HCT116 (cell line): ENCODE measurements at regions not wholly inside any gene's neighbourhood (a gene's known extent, or its start where the extent isn't known, plus 50 kb on each side); places are given as distances from the start of the nearest gene placed in this dataset.
A peak's percentile ranks its signal among the peaks of the same experiment; 100 is the strongest.

Experiments used
- ATAC-seq: fragments of 200-7000 bp; cut with Tn5 transposase; 2 replicates; pipeline ENCODE4 v1.9.1; 2020; ENCODE audit warnings: mild to moderate bottlenecking, moderate library complexity
- BruUV-seq: library from RNA; stranded (reverse); fragments of 400-500 nt; replicated peaks from 2 replicates; lab custom pipeline; 2021; lab: Mats Ljungman, UMichigan
- CTCF ChIA-PET: fragments of 300-600 bp; sonication (Branson Sonifier 250); formaldehyde crosslinking; loops from one replicate; lab custom pipeline; 2021; ENCODE audit warnings: antibody characterized with exemption; lab: Charles Lee
- POLR2A ChIA-PET: fragments of 300-600, 350-600 bp; sonication (Branson Sonifier 250); formaldehyde crosslinking; loops from one replicate; lab custom pipeline; 2021; ENCODE audit warnings: antibody characterized with exemption; lab: Charles Lee
- RAD21 ChIA-PET, 2 experiments: fragments of 300-600 bp; sonication (Branson Sonifier 250); formaldehyde crosslinking; loops; one replicate each; lab custom pipeline; 2023; ENCODE audit warnings: low total read pairs in 2 of 2; ENCODE audit not compliant: uncharacterized antibody in 2 of 2, unreplicated experiment in 2 of 2, low non-redundant PET in 1 of 2; lab: Charles Lee
- DNase-seq: peaks from one replicate; pipeline ENCODE4 v3.0.0-alpha.2; 2010; ENCODE audit warnings: low read depth, low spot score
- H2AFZ ChIP-seq: fragments of 200-600 bp; shearing (Covaris generic), sonication (generic); 2 replicates; pipeline ENCODE4 v1.6.1; 2017; ENCODE audit warnings: low read depth, mixed run types, mixed read lengths, antibody characterized with exemption, low read length; ENCODE audit not compliant: poor library complexity, severe bottlenecking
- H3K27ac ChIP-seq: 2 replicates; pipeline ENCODE4 v1.5.1; 2012; ENCODE audit warnings: low read depth, low read length
- H3K27me3 ChIP-seq: fragments of 200-600 bp; sonication (generic); 2 replicates; pipeline ENCODE4 v1.6.1; 2016; ENCODE audit warnings: mixed run types, low read length, mixed read lengths; ENCODE audit not compliant: insufficient read depth
- H3K36me3 ChIP-seq, 2 experiments: fragments of 200-500 bp in 1 of 2; fragments of 200-600 bp in 1 of 2; sonication (Bioruptor generic) in 1 of 2; sonication (generic) in 1 of 2; 2 replicates each; pipeline versions ENCODE4 v1.5.1 to v1.6.1; 2014 to 2016; ENCODE audit warnings: low read length in 2 of 2, inconsistent platforms in 1 of 2, mixed read lengths in 1 of 2, mixed run types in 1 of 2; ENCODE audit not compliant: insufficient read depth in 2 of 2, control insufficient read depth in 1 of 2
- H3K4me1 ChIP-seq, 2 experiments: fragments of 200-600 bp in 1 of 2; sonication (generic) in 1 of 2; 2 replicates each; pipeline versions ENCODE4 v1.5.1 to v1.6.1; 2012 to 2017; ENCODE audit warnings: low read length in 2 of 2, inconsistent platforms in 1 of 2, mild to moderate bottlenecking in 1 of 2, mixed read lengths in 1 of 2, mixed run types in 1 of 2, moderate library complexity in 1 of 2; ENCODE audit not compliant: insufficient read depth in 2 of 2, control insufficient read depth in 1 of 2
- H3K4me2 ChIP-seq: fragments of 200-600 bp; sonication (generic); 2 replicates; pipeline ENCODE4 v1.6.1; 2017; ENCODE audit warnings: mixed run types, low read length, mixed read lengths
- H3K4me3 ChIP-seq, 2 experiments: fragments of 200-600 bp in 1 of 2; sonication (generic) in 1 of 2; replicated peaks in 1 of 2; 2 replicates each; pipeline ENCODE4 v1.5.1; 2011 to 2016; ENCODE audit warnings: low read length in 2 of 2, control low read depth in 1 of 2, low read depth in 1 of 2, mild to moderate bottlenecking in 1 of 2, mixed read lengths in 1 of 2, mixed run types in 1 of 2
- H3K79me2 ChIP-seq: fragments of 200-600 bp; sonication (generic); 2 replicates; pipeline ENCODE4 v1.6.1; 2017; ENCODE audit warnings: mild to moderate bottlenecking, mixed run types, low read length, moderate library complexity, mixed read lengths; ENCODE audit not compliant: insufficient read depth
- H3K9ac ChIP-seq: fragments of 200-600 bp; sonication (generic); 2 replicates; pipeline ENCODE4 v1.6.1; 2016; ENCODE audit warnings: low read length, mixed read lengths
- H3K9me2 ChIP-seq: fragments of 200-600 bp; sonication (generic), shearing (Covaris generic); 2 replicates; pipeline ENCODE4 v1.6.1; 2017; ENCODE audit warnings: mixed run types, mild to moderate bottlenecking, moderate library complexity; ENCODE audit not compliant: insufficient read depth
- H3K9me3 ChIP-seq, 2 experiments: fragments of 200-500 bp in 1 of 2; fragments of 200-600 bp in 1 of 2; sonication (Bioruptor generic) in 1 of 2; sonication (generic) in 1 of 2; 2 replicates each; pipeline ENCODE4 v1.6.1; 2014 to 2017; ENCODE audit warnings: low read length in 2 of 2, mixed read lengths in 2 of 2, inconsistent platforms in 1 of 2, low read depth in 1 of 2, mild to moderate bottlenecking in 1 of 2, mixed run types in 1 of 2, moderate library complexity in 1 of 2; ENCODE audit not compliant: control insufficient read depth in 1 of 2, insufficient read depth in 1 of 2
- H4K20me1 ChIP-seq: fragments of 200-600 bp; sonication (generic), shearing (Covaris generic); 2 replicates; pipeline ENCODE4 v1.6.1; 2017; ENCODE audit warnings: mixed run types, mild to moderate bottlenecking, moderate library complexity; ENCODE audit not compliant: insufficient read depth
- CBX3 ChIP-seq: IDR thresholded peaks from 2 replicates; pipeline ENCODE4 v1.6.1; 2012; ENCODE audit warnings: low read depth
- CEBPB ChIP-seq: IDR thresholded peaks from 2 replicates; pipeline ENCODE4 v1.6.1; 2012; ENCODE audit warnings: low read depth
- EGR1 ChIP-seq: IDR thresholded peaks from 2 replicates; pipeline ENCODE4 v1.6.1; 2012; ENCODE audit warnings: low read depth
- ELF1 ChIP-seq: IDR thresholded peaks from 2 replicates; pipeline ENCODE4 v1.6.1; 2012; ENCODE audit warnings: low read depth, borderline replicate concordance
- EZH2 ChIP-seq: fragments of 200-600 bp; sonication (generic); IDR thresholded peaks from 2 replicates; pipeline ENCODE4 v1.6.1; 2017; ENCODE audit warnings: antibody characterized with exemption, mixed run types
- EZH2phosphoT487 ChIP-seq: fragments of 200-600 bp; IDR thresholded peaks from 2 replicates; pipeline ENCODE4 v1.6.1; 2018; ENCODE audit warnings: antibody characterized with exemption, borderline replicate concordance
- FOSL1 ChIP-seq: IDR thresholded peaks from 2 replicates; pipeline ENCODE4 v1.6.1; 2012; ENCODE audit warnings: low read depth
- JUND ChIP-seq: IDR thresholded peaks from 2 replicates; pipeline ENCODE4 v1.6.1; 2012
- POLR2A ChIP-seq: IDR thresholded peaks from 2 replicates; pipeline ENCODE4 v1.7.0; 2011; ENCODE audit warnings: borderline replicate concordance; ENCODE audit not compliant: insufficient read depth, insufficient read length; ENCODE audit errors: extremely low read depth
- POLR2AphosphoS5 ChIP-seq: IDR thresholded peaks from 2 replicates; pipeline ENCODE4 v1.6.1; 2011; ENCODE audit warnings: mild to moderate bottlenecking, low read depth, low read length, moderate library complexity
- RAD21 ChIP-seq: IDR thresholded peaks from 2 replicates; pipeline ENCODE4 v1.6.1; 2012; ENCODE audit warnings: low read depth, mild to moderate bottlenecking
- SIN3A ChIP-seq: IDR thresholded peaks from 2 replicates; pipeline ENCODE4 v1.6.1; 2012; ENCODE audit warnings: low read depth
- SP1 ChIP-seq: IDR thresholded peaks from 2 replicates; pipeline ENCODE4 v1.6.1; 2012; ENCODE audit warnings: low read depth
- SRF ChIP-seq: IDR thresholded peaks from 2 replicates; pipeline ENCODE4 v1.6.1; 2012; ENCODE audit warnings: low read depth
- TCF7L2 ChIP-seq: IDR thresholded peaks from 2 replicates; pipeline ENCODE4 v1.7.0; 2011; ENCODE audit warnings: borderline replicate concordance, inconsistent platforms; ENCODE audit not compliant: insufficient read depth, insufficient read length; ENCODE audit errors: extremely low read depth
- YY1 ChIP-seq: IDR thresholded peaks from 2 replicates; pipeline ENCODE4 v1.6.1; 2011; ENCODE audit warnings: low read length, low read depth, moderate library complexity, mild to moderate bottlenecking; ENCODE audit not compliant: insufficient replicate concordance; ENCODE audit errors: extremely low read depth
- ZFX ChIP-seq: fragments of 450-650 bp; IDR thresholded peaks from 2 replicates; pipeline ENCODE4 v1.6.1; 2017
- ZNF274 ChIP-seq: fragments of 200-500 bp; sonication (Bioruptor generic); IDR thresholded peaks from 2 replicates; pipeline ENCODE4 v1.6.1; 2014; ENCODE audit warnings: mild to moderate bottlenecking, low read depth, low read length, inconsistent platforms
- intact Hi-C: fragments of 100-400 bp; cut with micrococcal nuclease; formaldehyde crosslinking; loops from 2 replicates; pipeline ENCODE4 v1.10.0; 2022
- TF ChIP-seq, protein P1 (sequence below): IDR thresholded peaks from 2 replicates; pipeline ENCODE4 v1.6.1; 2012; ENCODE audit warnings: low read depth
- TF ChIP-seq, protein P2 (sequence below): IDR thresholded peaks from 2 replicates; pipeline ENCODE4 v1.6.1; 2012
- TF ChIP-seq, protein P3 (sequence below): IDR thresholded peaks from 2 replicates; pipeline ENCODE4 v1.6.1; 2012
- TF ChIP-seq, protein P4 (sequence below), 3 experiments: fragments of 200-600 bp in 1 of 3; sonication (generic) in 1 of 3; IDR thresholded peaks in 2 of 3; conservative IDR thresholded peaks in 1 of 3; 2 replicates each; pipeline ENCODE4 v1.5.1; 2012 to 2017; ENCODE audit warnings: low read depth in 2 of 3, low read length in 2 of 3, antibody characterized with exemption in 1 of 3, borderline replicate concordance in 1 of 3, control low read depth in 1 of 3, mild to moderate bottlenecking in 1 of 3, mixed read lengths in 1 of 3, mixed run types in 1 of 3, moderate library complexity in 1 of 3; ENCODE audit not compliant: insufficient read depth in 1 of 3

DNA sequence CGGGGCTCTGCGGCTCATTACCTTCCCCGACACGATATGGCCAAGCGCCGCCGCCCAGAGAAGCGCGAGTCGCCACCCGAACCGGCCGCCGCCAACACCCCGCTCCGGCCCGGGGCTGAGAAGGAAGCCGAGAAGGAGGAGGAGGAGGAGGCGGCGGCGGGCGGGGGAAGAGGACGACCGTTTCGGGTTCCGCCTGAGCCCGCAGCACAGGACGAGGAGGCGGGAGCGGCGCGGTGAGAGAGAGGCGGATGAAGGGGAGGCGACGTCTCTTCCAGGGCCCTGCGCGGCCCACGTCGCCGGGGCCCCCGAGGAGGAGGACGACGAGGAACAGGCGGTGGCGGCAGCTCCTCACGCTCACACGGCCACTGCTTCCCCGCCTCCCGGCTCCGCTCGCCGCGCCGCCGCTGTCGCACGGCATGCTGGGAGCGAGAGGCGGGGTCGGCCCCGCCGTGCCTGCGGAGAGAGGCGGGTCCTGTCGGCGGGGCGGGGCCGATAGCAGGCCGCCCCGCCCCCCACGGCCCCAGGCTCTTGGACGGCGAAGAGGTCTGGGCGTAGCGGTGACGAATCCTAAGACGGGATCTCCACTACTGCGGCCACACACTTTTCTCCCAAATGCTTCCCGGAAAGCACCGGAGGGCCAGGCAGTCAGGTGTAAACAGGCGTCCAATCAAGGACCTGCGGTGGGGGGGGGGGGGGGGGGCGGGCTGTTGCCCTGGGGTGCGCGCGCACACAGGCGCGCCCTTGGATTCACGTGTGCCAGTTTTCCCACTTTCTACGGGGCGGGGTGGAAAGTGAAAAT, 97.3 kb upstream of the METTL9 start:
- no peaks in the 10 kb centered on the region for H3K27me3 ChIP-seq
- BruUV-seq, result no TSS peak
- RAD21 ChIA-PET, result no interaction called here
- H3K9ac ChIP-seq, result peak overlapping the region; percentile 88
- no peaks in the 10 kb centered on the region for H4K20me1 ChIP-seq
- peak overlapping the region; percentile 94 for H3K27ac ChIP-seq
- no peaks in the 10 kb centered on the region for H3K9me2 ChIP-seq
- peak; percentile 89 for ATAC-seq
- no peaks in the 10 kb centered on the region for H3K36me3 ChIP-seq
- CTCF ChIA-PET, result no interaction called here
- peaks cover 51% of the 10 kb centered on the region for H3K79me2 ChIP-seq
- peaks cover 8 to 20% of the 10 kb centered on the region in 2 experiments for H3K4me1 ChIP-seq
- peak overlapping the region; percentile 59 to 74 for H3K4me3 ChIP-seq
- DNase-seq, result peak; percentile 94
- H3K4me2 ChIP-seq, result peak overlapping the region; percentile 82
- intact Hi-C loops, result no loop called here
- H2AFZ ChIP-seq, result no peak overlapping the region
- POLR2A ChIA-PET, result no interaction called here
- H3K9me3 ChIP-seq, result no peaks in the 10 kb centered on the region
- 0 out of 2 replicates have a peak, but pooled peaks have one; percentile 8 for TF ChIP-seq EGR1
- TF ChIP-seq SIN3A, result peak; percentile 59; the same call in 1 of the 2 replicates
- TF ChIP-seq ELF1, result no peak
- peak; percentile 83 for TF ChIP-seq POLR2AphosphoS5
- TF ChIP-seq FOSL1, result no peak
- no peak for TF ChIP-seq CEBPB
- no peak for TF ChIP-seq YY1
- TF ChIP-seq, protein P1, sequence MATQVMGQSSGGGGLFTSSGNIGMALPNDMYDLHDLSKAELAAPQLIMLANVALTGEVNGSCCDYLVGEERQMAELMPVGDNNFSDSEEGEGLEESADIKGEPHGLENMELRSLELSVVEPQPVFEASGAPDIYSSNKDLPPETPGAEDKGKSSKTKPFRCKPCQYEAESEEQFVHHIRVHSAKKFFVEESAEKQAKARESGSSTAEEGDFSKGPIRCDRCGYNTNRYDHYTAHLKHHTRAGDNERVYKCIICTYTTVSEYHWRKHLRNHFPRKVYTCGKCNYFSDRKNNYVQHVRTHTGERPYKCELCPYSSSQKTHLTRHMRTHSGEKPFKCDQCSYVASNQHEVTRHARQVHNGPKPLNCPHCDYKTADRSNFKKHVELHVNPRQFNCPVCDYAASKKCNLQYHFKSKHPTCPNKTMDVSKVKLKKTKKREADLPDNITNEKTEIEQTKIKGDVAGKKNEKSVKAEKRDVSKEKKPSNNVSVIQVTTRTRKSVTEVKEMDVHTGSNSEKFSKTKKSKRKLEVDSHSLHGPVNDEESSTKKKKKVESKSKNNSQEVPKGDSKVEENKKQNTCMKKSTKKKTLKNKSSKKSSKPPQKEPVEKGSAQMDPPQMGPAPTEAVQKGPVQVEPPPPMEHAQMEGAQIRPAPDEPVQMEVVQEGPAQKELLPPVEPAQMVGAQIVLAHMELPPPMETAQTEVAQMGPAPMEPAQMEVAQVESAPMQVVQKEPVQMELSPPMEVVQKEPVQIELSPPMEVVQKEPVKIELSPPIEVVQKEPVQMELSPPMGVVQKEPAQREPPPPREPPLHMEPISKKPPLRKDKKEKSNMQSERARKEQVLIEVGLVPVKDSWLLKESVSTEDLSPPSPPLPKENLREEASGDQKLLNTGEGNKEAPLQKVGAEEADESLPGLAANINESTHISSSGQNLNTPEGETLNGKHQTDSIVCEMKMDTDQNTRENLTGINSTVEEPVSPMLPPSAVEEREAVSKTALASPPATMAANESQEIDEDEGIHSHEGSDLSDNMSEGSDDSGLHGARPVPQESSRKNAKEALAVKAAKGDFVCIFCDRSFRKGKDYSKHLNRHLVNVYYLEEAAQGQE, result no peak
- TF ChIP-seq POLR2A, result peak; percentile 27
- no peak for TF ChIP-seq ZNF274
- no peak for TF ChIP-seq JUND
- TF ChIP-seq RAD21, result no peak
- TF ChIP-seq SRF, result no peak
- TF ChIP-seq ZFX, result peak; percentile 19; the same call in 1 of the 2 replicates
- TF ChIP-seq, protein P2, sequence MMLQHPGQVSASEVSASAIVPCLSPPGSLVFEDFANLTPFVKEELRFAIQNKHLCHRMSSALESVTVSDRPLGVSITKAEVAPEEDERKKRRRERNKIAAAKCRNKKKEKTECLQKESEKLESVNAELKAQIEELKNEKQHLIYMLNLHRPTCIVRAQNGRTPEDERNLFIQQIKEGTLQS, result no peak
- TF ChIP-seq TCF7L2, result no peak
- peak; percentile 35 for TF ChIP-seq SP1
- no peak for TF ChIP-seq EZH2phosphoT487
- TF ChIP-seq EZH2, result no peak
- TF ChIP-seq, protein P3, sequence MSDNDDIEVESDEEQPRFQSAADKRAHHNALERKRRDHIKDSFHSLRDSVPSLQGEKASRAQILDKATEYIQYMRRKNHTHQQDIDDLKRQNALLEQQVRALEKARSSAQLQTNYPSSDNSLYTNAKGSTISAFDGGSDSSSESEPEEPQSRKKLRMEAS, result peak; percentile 52; the same call in 1 of the 2 replicates
- TF ChIP-seq CBX3, result no peak
- TF ChIP-seq, protein P4, sequence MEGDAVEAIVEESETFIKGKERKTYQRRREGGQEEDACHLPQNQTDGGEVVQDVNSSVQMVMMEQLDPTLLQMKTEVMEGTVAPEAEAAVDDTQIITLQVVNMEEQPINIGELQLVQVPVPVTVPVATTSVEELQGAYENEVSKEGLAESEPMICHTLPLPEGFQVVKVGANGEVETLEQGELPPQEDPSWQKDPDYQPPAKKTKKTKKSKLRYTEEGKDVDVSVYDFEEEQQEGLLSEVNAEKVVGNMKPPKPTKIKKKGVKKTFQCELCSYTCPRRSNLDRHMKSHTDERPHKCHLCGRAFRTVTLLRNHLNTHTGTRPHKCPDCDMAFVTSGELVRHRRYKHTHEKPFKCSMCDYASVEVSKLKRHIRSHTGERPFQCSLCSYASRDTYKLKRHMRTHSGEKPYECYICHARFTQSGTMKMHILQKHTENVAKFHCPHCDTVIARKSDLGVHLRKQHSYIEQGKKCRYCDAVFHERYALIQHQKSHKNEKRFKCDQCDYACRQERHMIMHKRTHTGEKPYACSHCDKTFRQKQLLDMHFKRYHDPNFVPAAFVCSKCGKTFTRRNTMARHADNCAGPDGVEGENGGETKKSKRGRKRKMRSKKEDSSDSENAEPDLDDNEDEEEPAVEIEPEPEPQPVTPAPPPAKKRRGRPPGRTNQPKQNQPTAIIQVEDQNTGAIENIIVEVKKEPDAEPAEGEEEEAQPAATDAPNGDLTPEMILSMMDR (IDR thresholded peaks at IDR 0.05 in 2 of 3, conservative IDR thresholded peaks at IDR 0.05 in 1 of 3; ENCODE audit: borderline replicate concordance in 1 of 3, insufficient read depth in 1 of 3, low read depth in 2 of 3, low read length in 2 of 3), result no peak
